C4-2B (cell line): ENCODE measurements at regions not wholly inside any gene's neighbourhood (a gene's known extent, or its start where the extent isn't known, plus 50 kb on each side); places are given as distances from the start of the nearest gene placed in this dataset.
"Not testable (repeated sequence)": the region's sequence is repeated elsewhere in the genome, so short reads cannot be mapped to it uniquely, and the experiment has no call there.

Experiments
- ZFX ChIP-seq: fragments of 450-650 bp; IDR thresholded peaks from 2 replicates; pipeline ENCODE4 v1.6.1; 2017
- TF ChIP-seq, protein P1 (sequence below): fragments of 450-650 bp; conservative IDR thresholded peaks from 2 replicates; pipeline ENCODE4 v1.5.1; 2017; ENCODE audit warnings: mild to moderate bottlenecking

DNA sequence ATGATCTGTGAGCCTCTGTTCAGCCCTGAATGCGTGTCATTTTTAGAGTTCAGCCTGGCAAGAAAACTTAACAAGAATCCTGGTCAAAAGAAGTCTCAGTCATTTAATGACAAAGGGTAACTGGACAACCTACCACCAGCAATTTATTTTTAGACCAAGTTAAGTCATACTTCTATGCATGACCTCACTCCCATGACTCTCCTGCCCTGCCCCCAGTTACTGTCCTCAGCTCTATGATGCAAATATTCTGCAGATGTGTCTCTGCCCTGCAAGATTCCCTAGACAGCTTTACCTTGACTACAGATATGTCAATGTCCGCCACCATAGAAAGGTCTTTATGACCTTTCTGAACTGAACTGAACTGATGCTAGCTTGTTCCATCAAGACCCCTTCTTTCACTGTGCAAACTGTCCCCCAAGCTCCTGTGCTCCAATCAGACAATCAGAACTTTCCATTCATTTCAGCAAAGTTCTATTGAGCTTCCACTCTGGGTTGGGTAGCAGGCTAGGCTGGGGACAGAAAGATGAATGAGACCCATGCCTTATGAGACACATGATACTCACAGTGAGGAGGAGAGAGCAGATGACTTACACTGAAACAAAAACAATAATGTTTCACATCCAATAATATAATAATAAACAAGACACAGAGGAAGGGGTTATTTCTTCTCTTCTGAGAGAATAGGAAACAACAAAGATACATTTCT, 255.7 kb downstream of the NPIPA8 start:
- TF ChIP-seq, protein P1, sequence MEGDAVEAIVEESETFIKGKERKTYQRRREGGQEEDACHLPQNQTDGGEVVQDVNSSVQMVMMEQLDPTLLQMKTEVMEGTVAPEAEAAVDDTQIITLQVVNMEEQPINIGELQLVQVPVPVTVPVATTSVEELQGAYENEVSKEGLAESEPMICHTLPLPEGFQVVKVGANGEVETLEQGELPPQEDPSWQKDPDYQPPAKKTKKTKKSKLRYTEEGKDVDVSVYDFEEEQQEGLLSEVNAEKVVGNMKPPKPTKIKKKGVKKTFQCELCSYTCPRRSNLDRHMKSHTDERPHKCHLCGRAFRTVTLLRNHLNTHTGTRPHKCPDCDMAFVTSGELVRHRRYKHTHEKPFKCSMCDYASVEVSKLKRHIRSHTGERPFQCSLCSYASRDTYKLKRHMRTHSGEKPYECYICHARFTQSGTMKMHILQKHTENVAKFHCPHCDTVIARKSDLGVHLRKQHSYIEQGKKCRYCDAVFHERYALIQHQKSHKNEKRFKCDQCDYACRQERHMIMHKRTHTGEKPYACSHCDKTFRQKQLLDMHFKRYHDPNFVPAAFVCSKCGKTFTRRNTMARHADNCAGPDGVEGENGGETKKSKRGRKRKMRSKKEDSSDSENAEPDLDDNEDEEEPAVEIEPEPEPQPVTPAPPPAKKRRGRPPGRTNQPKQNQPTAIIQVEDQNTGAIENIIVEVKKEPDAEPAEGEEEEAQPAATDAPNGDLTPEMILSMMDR = not testable (repeated sequence)
- not testable (repeated sequence) for TF ChIP-seq ZFX
